Activated T-cell treated with anti-CD3 and anti-CD28 coated beads for 1 hour (primary cell): ENCODE measurements at regions not wholly inside any gene's neighbourhood (a gene's known extent, or its start where the extent isn't known, plus 50 kb on each side); places are given as distances from the start of the nearest gene placed in this dataset.
"Not testable (repeated sequence)": the region's sequence is repeated elsewhere in the genome, so short reads cannot be mapped to it uniquely, and the experiment has no call there.

Experiments
- DNase-seq: peaks from one replicate; pipeline ENCODE4 v3.0.0-alpha.2; 2020; ENCODE audit warnings: low read depth

GRCh38 chr3:35291471-35292236, 347.7 kb upstream of the ARPP21 start:
- DNase-seq, result no peak

- DNase-seq, result no peak
Measured at GRCh38 chr3:35292568-35292967, 346.8 kb upstream of the ARPP21 start.

- no peak for DNase-seq
Measured at GRCh38 chr3:35295906-35296305, 343.4 kb upstream of the ARPP21 start.

- DNase-seq, result no peak
Measured at GRCh38 chr3:35296533-35296932, 342.8 kb upstream of the ARPP21 start.

GRCh38 chr3:35296944-35297343, 342.4 kb upstream of the ARPP21 start:
- DNase-seq, result not testable (repeated sequence)

GRCh38 chr3:35305406-35305805, 333.9 kb upstream of the ARPP21 start:
- no peak for DNase-seq

- DNase-seq, result no peak
Measured at GRCh38 chr3:35307296-35307695, 332.0 kb upstream of the ARPP21 start.

- not testable (repeated sequence) for DNase-seq
Measured at GRCh38 chr3:35316841-35317240, 322.5 kb upstream of the ARPP21 start.

- DNase-seq, result no peak
Measured at GRCh38 chr3:35320646-35321407, 318.5 kb upstream of the ARPP21 start.

GRCh38 chr3:35322070-35322469, 317.3 kb upstream of the ARPP21 start:
- no peak for DNase-seq

- no peak for DNase-seq
Measured at GRCh38 chr3:35335703-35336102, 303.6 kb upstream of the ARPP21 start.

GRCh38 chr3:35336601-35337000, 302.7 kb upstream of the ARPP21 start:
- no peak for DNase-seq

- DNase-seq, result no peak
Measured at GRCh38 chr3:35338186-35338585, 301.1 kb upstream of the ARPP21 start.

- no peak for DNase-seq
Measured at GRCh38 chr3:35380196-35380595, 259.1 kb upstream of the ARPP21 start.

- no peak for DNase-seq
Measured at GRCh38 chr3:35383216-35383615, 256.1 kb upstream of the ARPP21 start.

GRCh38 chr3:35383719-35384555, 255.4 kb upstream of the ARPP21 start:
- no peak for DNase-seq

- no peak for DNase-seq
Measured at GRCh38 chr3:35385271-35385670, 254.1 kb upstream of the ARPP21 start.

GRCh38 chr3:35389907-35390306, 249.4 kb upstream of the ARPP21 start:
- no peak for DNase-seq

GRCh38 chr3:35392187-35392586, 247.1 kb upstream of the ARPP21 start:
- no peak for DNase-seq

GRCh38 chr3:35393901-35394799, 245.2 kb upstream of the ARPP21 start:
- no peak for DNase-seq

- no peak for DNase-seq
Measured at GRCh38 chr3:35394905-35395304, 244.4 kb upstream of the ARPP21 start.

- no peak for DNase-seq
Measured at GRCh38 chr3:35401671-35402070, 237.7 kb upstream of the ARPP21 start.
